Activated T-cell treated with anti-CD3 and anti-CD28 coated beads, Interleukin-2, amount 50 U/mL, for 24 hours (primary cell): ENCODE measurements at regions not wholly inside any gene's neighbourhood (a gene's known extent, or its start where the extent isn't known, plus 50 kb on each side); places are given as distances from the start of the nearest gene placed in this dataset.

Experiments used
- DNase-seq: peaks from one replicate; pipeline ENCODE4 v3.0.0-alpha.2; 2020
- H3K27ac Mint-ChIP-seq: 2 replicates; pipeline ENCODE4 v1.8.0; 2020; ENCODE audit warnings: mild to moderate bottlenecking, mixed read lengths
- H3K27me3 Mint-ChIP-seq: 2 replicates; pipeline ENCODE4 v1.8.0; 2020; ENCODE audit warnings: mixed read lengths
- H3K36me3 Mint-ChIP-seq: 2 replicates; pipeline ENCODE4 v1.8.0; 2020; ENCODE audit warnings: low read depth, mixed read lengths
- H3K4me1 Mint-ChIP-seq: 2 replicates; pipeline ENCODE4 v1.8.0; 2020; ENCODE audit warnings: low read depth, mixed read lengths
- H3K4me3 Mint-ChIP-seq: 2 replicates; pipeline ENCODE4 v1.8.0; 2020; ENCODE audit warnings: mild to moderate bottlenecking, moderate library complexity, mixed read lengths
- H3K9me3 Mint-ChIP-seq: 2 replicates; pipeline ENCODE4 v1.8.0; 2020; ENCODE audit warnings: mixed read lengths

DNA sequence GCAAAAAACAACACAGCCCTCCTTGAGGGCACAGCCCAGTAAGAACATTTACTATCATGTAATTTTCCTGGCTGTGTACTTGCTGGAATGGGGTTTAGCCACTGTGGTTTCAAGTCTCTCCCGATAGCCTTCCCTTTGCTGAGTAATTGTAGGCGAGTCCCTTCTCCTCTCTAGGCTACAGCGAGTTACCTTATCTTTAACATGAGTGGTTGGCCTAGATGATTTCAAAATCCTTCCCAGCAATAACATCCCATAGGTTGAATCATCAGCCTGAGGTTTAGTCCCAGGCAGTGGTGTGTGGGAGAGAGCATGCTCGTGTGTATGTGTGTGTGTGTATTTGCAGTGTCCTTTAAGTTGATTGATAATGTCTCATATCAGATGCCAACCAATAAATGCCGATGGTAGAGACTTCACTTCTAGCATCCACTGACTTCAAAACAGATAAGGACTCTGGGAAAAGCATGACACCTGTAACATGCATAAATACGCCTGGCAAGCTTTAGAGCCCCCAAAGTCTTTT lies 142.9 kb upstream of the ZMIZ1 start:
- Mint-ChIP-seq H3K4me3 (no peak overlapping the region), H3K36me3 (no peaks in the 10 kb centered on the region), H3K9me3 (no peaks in the 10 kb centered on the region), H3K27me3 (no peaks in the 10 kb centered on the region), H3K27ac (no peak overlapping the region), H3K4me1 (no peaks in the 10 kb centered on the region)
- no peak for DNase-seq

DNA sequence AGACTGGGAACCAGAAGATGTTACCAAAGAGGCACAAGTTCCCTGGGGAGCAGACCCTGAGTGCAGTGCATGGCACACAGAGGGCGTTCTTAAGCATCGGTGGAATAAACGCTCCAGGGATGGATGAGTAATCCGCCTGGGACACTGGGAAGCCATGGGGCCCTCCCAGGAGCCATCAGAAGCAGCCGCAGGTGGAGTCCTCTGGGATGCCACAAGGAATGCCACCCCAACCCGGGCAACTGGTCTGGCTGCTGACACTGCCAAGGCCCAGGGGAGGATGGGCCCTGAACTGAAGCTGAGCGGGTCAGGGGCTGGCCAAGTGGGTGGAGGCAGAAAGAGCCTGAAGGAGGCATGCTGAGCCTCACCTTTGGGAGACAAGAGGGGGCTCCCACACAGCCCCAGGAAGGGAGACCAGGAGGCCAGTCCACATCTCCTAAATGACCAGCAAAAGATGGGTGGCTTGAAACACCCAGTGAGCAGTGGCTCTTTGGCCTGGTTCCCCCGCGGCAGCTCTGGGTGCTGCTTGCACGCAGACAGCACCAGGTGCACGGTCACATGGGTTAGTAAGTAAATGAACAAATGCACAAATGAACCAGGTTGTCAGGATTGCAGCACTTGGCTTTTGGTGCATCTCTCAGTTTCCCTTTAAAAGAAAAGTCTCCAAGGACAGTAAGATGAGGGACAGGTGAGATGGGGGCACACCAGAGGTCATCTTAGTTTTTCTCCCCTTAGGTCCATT lies 141.3 kb upstream of the ZMIZ1 start:
- no peaks in the 10 kb centered on the region for H3K36me3 Mint-ChIP-seq
- no peak overlapping the region for H3K27ac Mint-ChIP-seq
- DNase-seq: no peak
- H3K4me3 Mint-ChIP-seq: no peak overlapping the region
- H3K27me3 Mint-ChIP-seq: no peaks in the 10 kb centered on the region
- no peaks in the 10 kb centered on the region for H3K9me3 Mint-ChIP-seq
- H3K4me1 Mint-ChIP-seq: no peaks in the 10 kb centered on the region

DNA sequence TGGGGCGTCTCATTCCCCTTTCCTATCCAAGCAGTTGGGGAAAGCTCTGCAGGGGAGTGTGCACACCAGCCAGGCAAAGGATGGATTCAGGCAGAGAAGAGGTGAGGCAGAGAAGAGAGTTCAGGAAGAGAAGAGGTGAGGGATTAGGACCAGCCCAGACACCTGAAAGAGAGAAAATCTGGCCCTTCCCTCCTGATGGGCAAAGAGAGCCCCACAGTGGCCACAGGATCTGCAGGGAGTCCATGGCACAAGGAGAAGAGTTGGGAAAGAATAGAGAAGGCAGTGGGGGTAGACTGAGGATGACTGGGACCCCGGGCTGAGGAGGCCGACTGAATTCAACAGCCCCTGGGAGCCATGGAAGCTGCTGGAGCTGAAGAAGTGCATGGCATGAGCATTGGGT lies 140.4 kb upstream of the ZMIZ1 start:
- Mint-ChIP-seq H3K9me3 (no peaks in the 10 kb centered on the region), H3K4me1 (no peaks in the 10 kb centered on the region), H3K27ac (no peak overlapping the region), H3K4me3 (no peak overlapping the region), H3K36me3 (no peaks in the 10 kb centered on the region), H3K27me3 (no peaks in the 10 kb centered on the region)
- DNase-seq: no peak

DNA sequence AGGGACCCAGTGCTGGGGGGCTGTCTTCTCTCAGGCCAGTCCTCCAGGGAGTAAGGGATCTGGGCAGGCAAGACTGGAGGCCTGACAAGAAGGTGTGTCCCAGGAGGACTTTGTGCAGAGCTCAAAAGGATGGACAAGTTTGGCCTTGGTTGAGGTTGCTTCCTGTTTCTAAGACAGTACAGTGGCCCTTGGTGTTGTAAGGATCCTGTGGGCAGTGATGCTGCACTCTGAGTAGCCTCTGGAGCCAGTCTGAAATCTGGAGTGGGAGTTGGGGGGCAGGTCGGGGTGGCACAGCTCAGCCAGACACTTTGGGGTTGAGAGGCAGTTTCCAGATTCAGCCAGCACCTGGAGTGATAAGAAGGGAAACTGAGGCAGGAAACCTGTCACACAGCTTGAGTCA lies 139.2 kb upstream of the ZMIZ1 start:
- H3K9me3 Mint-ChIP-seq: no peaks in the 10 kb centered on the region
- no peak overlapping the region for H3K4me3 Mint-ChIP-seq
- no peaks in the 10 kb centered on the region for H3K27me3 Mint-ChIP-seq
- no peak overlapping the region for H3K27ac Mint-ChIP-seq
- no peak for DNase-seq
- no peaks in the 10 kb centered on the region for H3K4me1 Mint-ChIP-seq
- no peaks in the 10 kb centered on the region for H3K36me3 Mint-ChIP-seq

DNA sequence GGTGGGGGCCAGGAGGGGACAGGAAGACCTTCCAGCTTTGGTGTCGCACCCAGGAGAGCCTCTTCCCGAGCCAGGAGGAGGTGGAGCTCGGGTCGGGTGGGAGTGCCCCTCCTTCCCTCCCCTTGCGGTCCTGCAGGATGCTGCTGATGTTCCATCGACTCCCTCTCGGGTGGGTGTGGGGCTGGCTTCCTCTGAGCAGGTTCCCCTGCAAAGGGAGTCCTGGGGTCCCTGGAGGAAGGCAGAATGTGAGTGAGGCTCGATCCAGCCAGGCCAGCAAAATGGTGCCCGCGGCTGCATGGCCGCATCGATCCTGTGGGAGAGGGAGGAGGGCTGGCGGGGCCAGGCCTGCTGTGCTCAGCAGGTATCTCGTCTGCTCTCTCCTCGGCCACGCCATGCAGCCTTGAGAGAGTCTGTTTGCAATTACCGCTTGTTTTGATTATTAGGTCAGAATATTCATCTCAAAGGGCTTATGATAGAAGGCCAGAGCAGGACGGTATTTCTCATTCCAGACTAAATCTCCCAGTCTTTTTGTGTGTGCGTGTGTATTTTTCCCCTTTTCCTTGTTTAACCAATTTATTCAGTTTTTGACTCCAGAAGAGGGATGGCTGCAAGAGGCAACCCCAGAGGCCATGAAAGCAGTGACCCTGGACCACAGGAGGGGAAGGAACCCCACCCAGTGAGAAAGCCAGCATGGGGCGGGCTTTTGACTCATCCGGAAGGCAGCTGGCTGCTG lies 137.3 kb upstream of the ZMIZ1 start:
- Mint-ChIP-seq H3K4me3 (no peak overlapping the region), H3K9me3 (no peaks in the 10 kb centered on the region), H3K27ac (no peak overlapping the region), H3K4me1 (no peaks in the 10 kb centered on the region), H3K27me3 (no peaks in the 10 kb centered on the region), H3K36me3 (no peaks in the 10 kb centered on the region)
- no peak for DNase-seq

DNA sequence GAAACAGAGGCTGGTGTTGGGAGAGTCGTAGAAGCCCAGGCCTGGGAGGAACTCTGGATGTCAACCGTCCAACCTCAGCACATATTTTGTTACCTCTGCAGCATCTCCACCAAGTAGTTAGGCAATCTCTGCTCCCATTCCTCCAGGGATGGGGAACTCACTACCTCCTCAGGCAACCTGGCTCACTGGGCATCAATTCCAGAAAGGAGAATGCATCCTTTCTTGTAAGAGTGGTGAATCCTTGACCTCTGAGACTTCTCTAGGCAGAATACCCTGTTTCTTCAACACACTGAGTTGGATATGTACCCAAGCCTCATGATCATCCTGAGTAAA lies 136.7 kb upstream of the ZMIZ1 start:
- Mint-ChIP-seq H3K27me3 (no peaks in the 10 kb centered on the region), H3K27ac (no peak overlapping the region), H3K36me3 (no peaks in the 10 kb centered on the region), H3K4me3 (no peak overlapping the region), H3K9me3 (no peaks in the 10 kb centered on the region), H3K4me1 (no peaks in the 10 kb centered on the region)
- no peak for DNase-seq

DNA sequence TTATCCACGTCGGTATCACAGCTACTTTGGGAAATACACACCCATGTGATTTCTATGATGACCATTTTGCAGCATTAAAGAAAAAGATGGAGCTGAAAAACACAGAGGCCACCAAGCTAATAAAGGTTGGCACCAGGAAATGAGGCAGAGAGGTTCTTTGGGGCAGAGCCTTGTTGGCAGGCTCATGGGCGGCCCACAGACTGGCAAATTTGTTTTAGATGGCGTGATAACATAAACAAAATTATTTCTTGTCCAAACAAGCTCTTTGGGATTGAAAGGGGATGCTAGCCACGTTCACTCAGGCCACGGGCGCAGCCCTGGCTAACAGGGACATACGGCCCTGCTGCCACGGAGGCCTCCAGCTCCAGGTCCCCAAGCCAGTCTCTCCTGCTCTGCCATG lies 135.9 kb upstream of the ZMIZ1 start:
- Mint-ChIP-seq H3K9me3 (no peaks in the 10 kb centered on the region), H3K27ac (no peak overlapping the region), H3K4me3 (no peak overlapping the region), H3K4me1 (no peaks in the 10 kb centered on the region), H3K27me3 (no peaks in the 10 kb centered on the region), H3K36me3 (no peaks in the 10 kb centered on the region)
- DNase-seq: no peak

DNA sequence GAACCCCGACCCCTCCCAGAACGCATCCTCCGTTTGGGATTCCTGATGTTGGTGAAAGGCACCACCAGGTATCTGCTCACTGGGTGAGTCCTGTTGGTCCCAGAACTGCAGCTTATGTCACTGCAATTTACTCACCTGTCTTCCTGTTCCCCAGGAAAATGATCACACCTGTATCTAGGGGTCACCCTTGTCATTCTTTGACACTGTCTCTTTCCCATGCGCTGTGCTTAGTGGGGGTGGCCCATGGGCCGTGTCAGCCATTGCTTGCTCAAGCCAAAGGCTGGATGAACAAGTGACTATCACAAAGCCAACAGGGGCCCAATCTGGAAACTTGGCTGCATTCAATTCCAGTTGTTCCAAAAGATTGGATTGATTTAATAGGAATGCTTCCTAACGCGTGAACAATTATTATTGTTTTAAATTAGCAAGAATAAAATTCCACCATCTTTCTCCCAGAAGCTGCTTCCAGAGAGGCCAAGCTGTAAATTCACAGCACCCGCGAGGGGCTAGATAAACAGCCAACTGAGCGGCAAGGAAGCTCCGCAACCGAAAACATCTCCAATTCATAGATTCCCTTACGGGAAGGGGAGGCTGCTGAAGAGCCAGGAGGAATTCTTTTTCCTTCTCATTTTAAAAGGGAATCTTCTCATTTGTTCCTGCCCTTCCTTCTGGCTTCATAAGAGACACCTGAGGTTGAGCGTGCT lies 134.8 kb upstream of the ZMIZ1 start:
- Mint-ChIP-seq H3K4me1 (no peaks in the 10 kb centered on the region), H3K9me3 (no peaks in the 10 kb centered on the region), H3K4me3 (no peak overlapping the region), H3K36me3 (no peaks in the 10 kb centered on the region), H3K27ac (no peak overlapping the region), H3K27me3 (no peaks in the 10 kb centered on the region)
- DNase-seq: no peak

DNA sequence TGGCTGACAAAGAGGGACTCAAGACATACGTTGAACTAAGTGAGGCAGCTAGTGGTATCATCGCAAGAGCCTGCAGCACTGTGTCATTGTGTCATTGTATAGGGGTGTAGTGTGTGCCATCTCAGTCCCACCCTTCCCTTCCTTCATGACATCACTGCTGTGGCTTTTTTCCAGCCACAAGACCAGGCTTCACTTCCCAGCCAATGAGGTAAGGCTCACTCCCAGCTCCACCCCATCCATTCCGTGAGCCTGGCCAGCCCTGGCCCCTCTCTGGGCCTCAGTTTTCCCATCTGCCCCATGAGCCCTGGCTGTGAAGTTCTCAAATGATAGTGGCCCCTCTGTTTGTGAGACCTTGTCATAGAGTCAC lies 134.3 kb upstream of the ZMIZ1 start:
- Mint-ChIP-seq H3K36me3 (no peaks in the 10 kb centered on the region), H3K9me3 (no peaks in the 10 kb centered on the region), H3K4me3 (no peak overlapping the region)

DNA sequence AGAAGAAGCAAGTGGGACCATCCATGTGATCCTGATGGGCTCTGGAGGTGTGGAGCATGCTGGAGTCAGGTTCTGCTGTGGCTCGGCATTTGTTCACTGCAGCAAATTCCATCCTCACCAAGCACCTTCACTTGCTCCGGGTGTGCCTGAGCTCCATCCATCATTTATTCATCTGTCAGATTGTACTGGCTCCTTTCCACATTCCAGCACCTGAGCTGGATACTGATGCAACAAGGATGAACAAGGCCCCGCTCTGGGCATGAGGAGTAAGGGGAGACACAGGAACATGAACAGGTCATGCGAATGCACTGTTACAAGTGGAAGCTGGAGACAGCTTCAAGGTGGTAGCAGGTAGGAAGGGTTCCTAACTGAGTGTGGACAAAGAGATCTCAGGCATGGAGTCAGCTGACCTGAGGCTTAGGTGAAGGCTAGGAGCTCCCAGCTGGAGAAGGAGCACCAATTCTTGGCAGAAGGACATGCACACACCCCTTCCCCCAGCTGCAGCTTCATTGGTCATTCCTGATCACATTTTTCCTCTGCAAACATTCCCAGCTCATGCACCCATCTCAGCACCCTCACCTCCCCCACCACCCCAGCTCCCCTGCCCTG lies 133.7 kb upstream of the ZMIZ1 start:
- no peaks in the 10 kb centered on the region for H3K9me3 Mint-ChIP-seq
- no peak overlapping the region for H3K27ac Mint-ChIP-seq
- no peaks in the 10 kb centered on the region for H3K36me3 Mint-ChIP-seq
- no peaks in the 10 kb centered on the region for H3K4me1 Mint-ChIP-seq
- H3K4me3 Mint-ChIP-seq: no peak overlapping the region
- H3K27me3 Mint-ChIP-seq: no peaks in the 10 kb centered on the region
- no peak for DNase-seq

More for the DNA sequence above, 134.3 kb upstream of the ZMIZ1 start:
- Mint-ChIP-seq H3K27me3 (no peaks in the 10 kb centered on the region), H3K4me1 (no peaks in the 10 kb centered on the region), H3K27ac (no peak overlapping the region)
- no peak for DNase-seq

DNA sequence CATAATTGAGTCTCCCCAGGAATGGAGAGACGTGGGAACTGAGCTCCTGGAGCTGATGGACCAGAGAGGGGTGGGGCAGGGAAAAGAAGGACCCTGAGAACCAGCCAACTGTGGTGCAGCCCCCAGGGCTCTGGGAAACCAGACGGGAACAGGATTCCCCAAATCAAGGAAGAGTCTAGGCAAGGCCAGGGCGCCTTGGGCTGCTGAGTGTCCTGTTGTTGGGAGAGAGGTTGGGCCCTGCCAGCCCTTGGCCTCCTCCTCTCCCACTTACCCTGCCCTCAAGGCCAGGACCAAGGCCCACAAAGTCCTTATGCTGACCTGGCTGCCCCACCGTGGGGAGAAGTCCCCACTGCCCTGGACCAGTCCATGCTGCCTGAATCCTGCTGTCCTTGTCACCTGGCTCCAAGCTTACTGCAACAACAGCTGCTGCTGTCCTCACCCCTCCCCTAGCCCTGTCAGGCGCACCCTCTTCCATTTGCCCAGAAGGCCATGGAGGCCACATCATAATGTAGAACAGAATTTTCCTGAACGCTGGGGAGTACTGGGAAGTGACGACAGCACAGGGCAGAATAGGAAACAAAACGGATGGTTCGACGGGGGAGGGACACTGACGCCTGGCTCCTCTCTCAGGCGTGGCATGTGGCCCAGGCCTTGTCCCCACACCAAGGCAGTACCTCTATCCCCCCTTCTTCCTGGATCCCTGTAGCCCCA lies 132.9 kb upstream of the ZMIZ1 start:
- H3K4me3 Mint-ChIP-seq: no peak overlapping the region
- no peaks in the 10 kb centered on the region for H3K36me3 Mint-ChIP-seq
- no peak for DNase-seq
- no peaks in the 10 kb centered on the region for H3K9me3 Mint-ChIP-seq
- H3K27ac Mint-ChIP-seq: no peak overlapping the region
- H3K27me3 Mint-ChIP-seq: no peaks in the 10 kb centered on the region
- no peaks in the 10 kb centered on the region for H3K4me1 Mint-ChIP-seq

DNA sequence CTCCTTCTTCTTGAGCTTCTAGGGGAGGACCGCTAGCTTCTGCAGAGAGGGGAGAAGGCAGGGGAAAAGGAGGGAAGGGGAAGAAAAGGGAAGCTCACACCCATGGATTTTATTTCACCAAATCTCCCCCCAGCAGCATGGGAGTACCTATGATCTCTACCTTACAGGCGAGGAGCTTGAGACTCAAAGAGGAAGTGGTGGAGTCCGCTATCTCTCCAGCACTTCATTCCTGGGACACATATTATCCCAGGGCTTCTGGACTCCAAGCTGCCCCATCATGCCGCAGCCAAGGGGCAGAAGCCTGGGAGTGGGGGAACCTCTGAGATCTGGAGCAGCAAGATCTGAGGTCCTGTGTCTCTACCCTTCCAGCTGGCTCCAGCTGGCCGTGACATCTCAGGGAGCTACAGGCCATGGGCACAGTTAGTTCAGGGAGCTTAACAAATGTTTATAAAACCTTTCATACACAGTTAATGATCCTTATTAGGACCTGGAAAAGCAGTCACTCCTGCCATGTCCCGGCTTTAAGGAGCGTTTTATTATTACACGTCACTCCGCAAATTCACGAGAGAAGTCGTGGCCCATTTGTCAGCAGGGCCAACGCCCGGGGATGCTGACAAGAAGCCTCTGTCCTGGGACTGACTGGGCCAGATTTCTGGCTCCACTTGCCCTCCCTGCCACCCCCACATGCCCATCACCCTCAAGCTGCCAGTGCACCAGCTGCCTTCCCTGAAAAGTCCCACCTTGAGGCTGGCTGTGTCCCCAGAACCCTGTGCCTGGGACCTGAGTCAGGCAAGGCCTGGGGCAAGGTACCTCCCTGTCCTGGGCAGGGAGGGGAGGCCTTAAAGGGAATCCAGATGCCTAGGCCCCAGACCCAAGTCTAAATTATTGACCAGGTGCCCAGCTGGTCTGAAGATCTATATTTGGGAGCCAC lies 132.1 kb upstream of the ZMIZ1 start:
- no peaks in the 10 kb centered on the region for H3K36me3 Mint-ChIP-seq
- no peaks in the 10 kb centered on the region for H3K9me3 Mint-ChIP-seq
- H3K27me3 Mint-ChIP-seq: no peaks in the 10 kb centered on the region
- no peak for DNase-seq
- no peak overlapping the region for H3K4me3 Mint-ChIP-seq
- no peaks in the 10 kb centered on the region for H3K4me1 Mint-ChIP-seq
- no peak overlapping the region for H3K27ac Mint-ChIP-seq

DNA sequence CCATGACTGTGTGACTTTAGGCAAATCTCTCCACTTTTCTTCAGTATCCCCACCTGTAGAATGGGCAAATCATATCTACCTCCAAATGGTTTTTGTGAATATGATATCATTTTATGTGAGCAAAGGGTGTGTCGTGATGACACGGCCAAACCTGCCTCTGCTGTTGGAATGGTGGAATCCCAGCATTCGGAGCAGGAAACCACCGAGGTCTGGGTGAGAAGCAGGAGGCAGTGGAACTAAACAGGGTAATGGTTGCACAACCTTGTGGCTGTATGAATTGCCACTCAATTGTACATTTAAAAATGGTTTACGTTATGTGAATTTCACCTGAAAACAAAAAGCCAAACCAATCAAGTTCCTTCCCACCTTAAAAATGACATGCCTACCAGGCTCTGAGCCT lies 131.4 kb upstream of the ZMIZ1 start:
- no peak for DNase-seq
- no peak overlapping the region for H3K27ac Mint-ChIP-seq
- H3K4me1 Mint-ChIP-seq: no peaks in the 10 kb centered on the region
- H3K9me3 Mint-ChIP-seq: no peaks in the 10 kb centered on the region
- no peaks in the 10 kb centered on the region for H3K27me3 Mint-ChIP-seq
- H3K4me3 Mint-ChIP-seq: no peak overlapping the region
- H3K36me3 Mint-ChIP-seq: no peaks in the 10 kb centered on the region
